AG04450 (cell line): ENCODE measurements at regions not wholly inside any gene's neighbourhood (a gene's known extent, or its start where the extent isn't known, plus 50 kb on each side); places are given as distances from the start of the nearest gene placed in this dataset.

ENCODE experiments used
- CTCF ChIA-PET: fragments of 300-600, 350-600 bp; formaldehyde crosslinking; extraction: SDS; loops from one replicate; lab custom pipeline; 2022; ENCODE audit warnings: antibody characterized with exemption, inconsistent platforms; lab: Charles Lee
- POLR2A ChIA-PET: fragments of 350-600 bp; formaldehyde crosslinking; extraction: SDS; loops from one replicate; lab custom pipeline; 2021; ENCODE audit warnings: antibody characterized with exemption, inconsistent platforms; lab: Yijun Ruan, JAX
- DNase-seq: peaks from one replicate; pipeline ENCODE4 v3.0.0-alpha.2; 2011; ENCODE audit warnings: low read depth, low spot score
- H3K27ac ChIP-seq: one replicate; pipeline ENCODE4 v1.5.1; 2012; ENCODE audit warnings: low read depth, low read length, control low read depth
- H3K27me3 ChIP-seq: one replicate; pipeline ENCODE4 v1.6.0; 2012; ENCODE audit warnings: low read length; ENCODE audit not compliant: control insufficient read depth, insufficient read depth
- H3K4me3 ChIP-seq: 2 replicates; pipeline ENCODE4 v1.5.1; 2011; ENCODE audit warnings: mild to moderate bottlenecking, low read depth, low read length, control low read depth
- H3K9me3 ChIP-seq: 2 replicates; pipeline ENCODE4 v1.5.1; 2012; ENCODE audit warnings: low read length; ENCODE audit not compliant: control insufficient read depth, insufficient read depth
- TF ChIP-seq, protein P1 (sequence below): IDR thresholded peaks from 2 replicates; pipeline ENCODE4 v1.5.1; 2011; ENCODE audit warnings: low read depth, low read length, control low read depth, inconsistent platforms

DNA sequence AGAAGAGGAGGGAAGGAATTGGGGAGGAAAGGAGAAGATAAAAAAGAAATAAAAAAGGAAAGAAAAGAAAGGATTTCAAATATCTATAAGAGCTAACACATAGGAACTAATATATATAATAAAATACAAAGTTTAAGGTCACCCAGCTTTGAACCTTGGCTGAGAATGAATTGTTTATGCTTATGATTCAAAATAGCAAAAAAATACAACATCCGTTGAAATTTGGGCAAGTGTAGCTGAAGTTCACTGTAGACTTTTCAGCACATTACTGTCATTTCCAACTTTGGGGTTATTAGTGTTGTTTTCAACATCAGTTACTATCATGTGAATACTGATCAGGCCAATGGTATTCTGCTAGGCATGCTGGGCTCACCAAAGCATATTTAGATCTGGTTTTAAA, 395.2 kb upstream of the INTU start:
- ChIA-PET CTCF (interaction anchor here (0.6 kb wide), 1 partner anchor 771 kb away, joined by 3 read pairs; no protein-coding TSS in a partner anchor), POLR2A (no interaction called here)
- H3K4me3 ChIP-seq = no peak overlapping the region
- H3K27ac ChIP-seq = no peak overlapping the region
- H3K27me3 ChIP-seq = no peaks in the 10 kb centered on the region
- no peak for DNase-seq
- H3K9me3 ChIP-seq = no peaks in the 10 kb centered on the region
- TF ChIP-seq, protein P1, sequence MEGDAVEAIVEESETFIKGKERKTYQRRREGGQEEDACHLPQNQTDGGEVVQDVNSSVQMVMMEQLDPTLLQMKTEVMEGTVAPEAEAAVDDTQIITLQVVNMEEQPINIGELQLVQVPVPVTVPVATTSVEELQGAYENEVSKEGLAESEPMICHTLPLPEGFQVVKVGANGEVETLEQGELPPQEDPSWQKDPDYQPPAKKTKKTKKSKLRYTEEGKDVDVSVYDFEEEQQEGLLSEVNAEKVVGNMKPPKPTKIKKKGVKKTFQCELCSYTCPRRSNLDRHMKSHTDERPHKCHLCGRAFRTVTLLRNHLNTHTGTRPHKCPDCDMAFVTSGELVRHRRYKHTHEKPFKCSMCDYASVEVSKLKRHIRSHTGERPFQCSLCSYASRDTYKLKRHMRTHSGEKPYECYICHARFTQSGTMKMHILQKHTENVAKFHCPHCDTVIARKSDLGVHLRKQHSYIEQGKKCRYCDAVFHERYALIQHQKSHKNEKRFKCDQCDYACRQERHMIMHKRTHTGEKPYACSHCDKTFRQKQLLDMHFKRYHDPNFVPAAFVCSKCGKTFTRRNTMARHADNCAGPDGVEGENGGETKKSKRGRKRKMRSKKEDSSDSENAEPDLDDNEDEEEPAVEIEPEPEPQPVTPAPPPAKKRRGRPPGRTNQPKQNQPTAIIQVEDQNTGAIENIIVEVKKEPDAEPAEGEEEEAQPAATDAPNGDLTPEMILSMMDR = no peak

DNA sequence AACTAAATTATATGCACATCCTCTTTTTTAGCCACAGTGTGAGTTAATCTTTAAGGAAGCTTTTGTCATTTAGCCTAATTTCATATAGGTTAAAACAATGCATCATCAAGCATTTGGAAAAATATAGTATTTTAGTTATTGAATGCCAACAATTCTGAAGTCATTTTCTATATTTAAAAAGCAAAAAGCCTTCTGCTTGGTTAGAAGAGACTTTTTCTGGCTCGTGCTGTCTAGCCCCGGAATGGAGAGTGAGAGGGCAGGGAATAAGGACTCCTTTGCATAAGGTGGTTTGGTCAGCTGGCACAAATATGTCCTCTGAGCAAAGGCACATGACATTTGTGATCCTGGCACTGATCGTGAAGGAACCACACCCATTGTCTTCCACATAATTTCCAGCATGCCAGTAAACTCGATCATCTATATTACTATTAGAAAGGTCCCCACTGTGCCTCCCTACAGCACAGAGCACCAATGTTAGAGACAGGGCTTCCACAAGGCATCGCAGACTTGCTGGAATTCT, 393.7 kb upstream of the INTU start:
- TF ChIP-seq, protein P1 = no peak
- H3K27me3 ChIP-seq = no peaks in the 10 kb centered on the region
- no peak overlapping the region for H3K27ac ChIP-seq
- ChIA-PET POLR2A (no interaction called here), CTCF (no interaction called here)
- no peak for DNase-seq
- no peak overlapping the region for H3K4me3 ChIP-seq
- H3K9me3 ChIP-seq = no peaks in the 10 kb centered on the region

DNA sequence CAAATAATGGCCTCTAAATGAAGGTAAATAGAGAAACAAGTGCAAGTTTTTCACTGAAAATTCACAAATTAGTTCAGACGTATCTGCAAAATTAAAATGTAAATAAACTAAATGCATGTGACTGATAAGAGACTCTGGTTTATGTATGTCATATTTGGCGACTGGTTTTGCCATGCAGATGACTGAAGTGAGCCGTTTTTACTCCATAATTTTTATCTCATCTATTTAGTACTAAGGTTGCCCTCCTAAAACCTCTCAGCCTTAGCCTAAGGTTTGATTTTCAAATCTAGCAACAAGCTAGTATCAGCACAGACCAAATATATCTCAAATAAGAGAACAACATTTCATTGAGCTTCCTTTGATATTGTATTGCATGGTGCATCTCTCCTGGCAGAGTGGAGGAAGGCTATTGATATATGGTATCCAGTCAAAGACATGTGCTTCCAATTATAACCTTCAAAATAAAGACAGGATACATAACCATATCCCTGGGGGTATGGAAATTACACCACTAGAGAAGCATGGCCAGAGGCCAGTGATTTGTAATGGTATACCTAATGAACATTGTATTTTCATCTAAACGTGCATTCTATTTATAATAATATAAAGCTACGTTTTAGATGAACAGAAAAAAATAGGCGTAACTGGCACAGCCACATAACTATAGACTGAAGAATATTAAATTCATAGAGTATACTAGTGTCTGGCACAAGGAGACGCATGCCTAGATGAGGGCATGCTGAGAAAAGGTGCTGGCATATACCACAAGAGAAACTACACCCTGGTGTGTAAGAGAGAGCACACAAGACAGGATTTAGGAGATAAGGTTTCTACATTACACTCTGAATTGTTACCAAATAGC, 392.6 kb upstream of the INTU start:
- TF ChIP-seq, protein P1 = no peak
- no peak overlapping the region for H3K4me3 ChIP-seq
- no peak for DNase-seq
- ChIA-PET CTCF (interaction anchor here (0.7 kb wide), 1 partner anchor 636 kb away, joined by 3 read pairs; no protein-coding TSS in a partner anchor), POLR2A (no interaction called here)
- no peak overlapping the region for H3K27ac ChIP-seq
- H3K27me3 ChIP-seq = no peaks in the 10 kb centered on the region
- no peaks in the 10 kb centered on the region for H3K9me3 ChIP-seq

DNA sequence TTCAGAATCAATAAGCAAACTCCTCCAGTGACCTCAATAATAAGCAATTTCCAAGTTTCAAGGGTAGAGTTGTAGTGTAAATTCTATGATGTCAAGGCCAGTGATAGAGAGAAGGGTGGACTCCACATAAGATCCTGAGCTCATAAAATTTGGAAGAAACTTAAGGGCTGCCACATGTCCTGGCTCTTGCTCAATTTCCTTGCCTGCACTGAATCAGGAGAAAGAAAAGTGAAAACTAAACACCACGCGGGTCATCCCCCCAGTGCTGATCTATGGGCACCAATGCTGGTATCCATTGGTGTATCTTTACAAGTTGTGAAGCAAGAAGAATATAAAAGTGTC, 392.0 kb upstream of the INTU start:
- H3K4me3 ChIP-seq = no peak overlapping the region
- H3K27me3 ChIP-seq = no peaks in the 10 kb centered on the region
- DNase-seq = no peak
- no peak overlapping the region for H3K27ac ChIP-seq
- CTCF ChIA-PET = no interaction called here
- POLR2A ChIA-PET = no interaction called here
- TF ChIP-seq, protein P1 = no peak
- H3K9me3 ChIP-seq = no peaks in the 10 kb centered on the region

DNA sequence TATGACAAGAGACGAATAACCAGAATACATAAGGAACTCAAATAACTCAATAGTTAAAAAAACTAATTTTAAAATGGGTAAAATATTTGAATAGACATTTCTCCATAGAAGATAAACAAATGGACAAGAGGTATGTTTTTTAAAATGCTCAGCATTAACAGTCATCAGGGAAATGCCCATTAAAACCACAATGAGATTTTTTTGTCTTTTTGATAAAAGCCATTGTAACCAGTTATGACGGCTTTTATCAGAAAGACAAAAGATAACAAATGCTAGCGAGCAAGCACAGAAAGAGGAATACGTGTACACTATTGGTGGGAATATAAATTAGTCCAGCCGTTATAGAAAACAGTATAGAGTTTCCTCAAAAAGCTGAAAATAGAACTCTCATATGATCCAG, 388.2 kb upstream of the INTU start:
- Histone ChIP-seq H3K4me3 (no peak overlapping the region), H3K27ac (no peak overlapping the region), H3K9me3 (no peaks in the 10 kb centered on the region), H3K27me3 (no peaks in the 10 kb centered on the region)
- ChIA-PET CTCF (no interaction called here), POLR2A (no interaction called here)
- TF ChIP-seq, protein P1 = no peak
- DNase-seq = no peak
